ENCODE measurements at regions not wholly inside any gene's neighbourhood (a gene's known extent, or its start where the extent isn't known, plus 50 kb on each side); places are given as distances from the start of the nearest gene placed in this dataset.

GRCh38 chr11:90855531-90855930 lies 632.7 kb upstream of the CHORDC1 start:
- TF ChIP-seq, protein P1, sequence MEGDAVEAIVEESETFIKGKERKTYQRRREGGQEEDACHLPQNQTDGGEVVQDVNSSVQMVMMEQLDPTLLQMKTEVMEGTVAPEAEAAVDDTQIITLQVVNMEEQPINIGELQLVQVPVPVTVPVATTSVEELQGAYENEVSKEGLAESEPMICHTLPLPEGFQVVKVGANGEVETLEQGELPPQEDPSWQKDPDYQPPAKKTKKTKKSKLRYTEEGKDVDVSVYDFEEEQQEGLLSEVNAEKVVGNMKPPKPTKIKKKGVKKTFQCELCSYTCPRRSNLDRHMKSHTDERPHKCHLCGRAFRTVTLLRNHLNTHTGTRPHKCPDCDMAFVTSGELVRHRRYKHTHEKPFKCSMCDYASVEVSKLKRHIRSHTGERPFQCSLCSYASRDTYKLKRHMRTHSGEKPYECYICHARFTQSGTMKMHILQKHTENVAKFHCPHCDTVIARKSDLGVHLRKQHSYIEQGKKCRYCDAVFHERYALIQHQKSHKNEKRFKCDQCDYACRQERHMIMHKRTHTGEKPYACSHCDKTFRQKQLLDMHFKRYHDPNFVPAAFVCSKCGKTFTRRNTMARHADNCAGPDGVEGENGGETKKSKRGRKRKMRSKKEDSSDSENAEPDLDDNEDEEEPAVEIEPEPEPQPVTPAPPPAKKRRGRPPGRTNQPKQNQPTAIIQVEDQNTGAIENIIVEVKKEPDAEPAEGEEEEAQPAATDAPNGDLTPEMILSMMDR (IDR thresholded peaks at IDR 0.05): no peak
- no peak for TF ChIP-seq POLR2A (IDR thresholded peaks at IDR 0.05)
- no peak for TF ChIP-seq EP300 (IDR thresholded peaks at IDR 0.05)
